ENCODE measurements at regions not wholly inside any gene's neighbourhood (a gene's known extent, or its start where the extent isn't known, plus 50 kb on each side); places are given as distances from the start of the nearest gene placed in this dataset.

- no peak for ATAC-seq
Observed at GRCh38 chr11:95363708-95364107, 132.7 kb upstream of the SESN3 start.

GRCh38 chr11:95363164-95363563 lies 132.2 kb upstream of the SESN3 start:
- ATAC-seq, result no peak
- TF ChIP-seq GLIS3 (CRISPR knock-in tag; IDR thresholded peaks at IDR 0.05) (no peak), TOX (CRISPR knock-in tag; IDR thresholded peaks at IDR 0.05; ENCODE audit: borderline replicate concordance) (no peak), CREB5 (CRISPR knock-in tag; IDR thresholded peaks at IDR 0.05; ENCODE audit: low read depth) (no peak), CSDC2 (CRISPR knock-in tag; IDR thresholded peaks at IDR 0.05) (no peak)

More at GRCh38 chr11:95363708-95364107, 132.7 kb upstream of the SESN3 start:
- TF ChIP-seq TOX (CRISPR knock-in tag; IDR thresholded peaks at IDR 0.05; ENCODE audit: borderline replicate concordance) (no peak), CREB5 (CRISPR knock-in tag; IDR thresholded peaks at IDR 0.05; ENCODE audit: low read depth) (no peak), ZNF8 (CRISPR knock-in tag; IDR thresholded peaks at IDR 0.05) (no peak), PPARA (CRISPR knock-in tag; IDR thresholded peaks at IDR 0.05; ENCODE audit: borderline replicate concordance) (no peak), ZNF565 (CRISPR knock-in tag; conservative IDR thresholded peaks at IDR 0.05; ENCODE audit: low read depth) (no peak), PATZ1 (CRISPR knock-in tag; IDR thresholded peaks at IDR 0.05; ENCODE audit: borderline replicate concordance) (no peak), POU6F1 (CRISPR knock-in tag; IDR thresholded peaks at IDR 0.05; ENCODE audit: borderline replicate concordance, low read depth) (no peak), ARNTL (CRISPR knock-in tag; IDR thresholded peaks at IDR 0.05; ENCODE audit: borderline replicate concordance, low read depth) (no peak), CSRNP3 (CRISPR knock-in tag; IDR thresholded peaks at IDR 0.05) (no peak), TSHZ2 (CRISPR knock-in tag; IDR thresholded peaks at IDR 0.05) (no peak), ZFP3 (CRISPR knock-in tag; IDR thresholded peaks at IDR 0.05) (no peak), ZC3H10 (CRISPR knock-in tag; IDR thresholded peaks at IDR 0.05) (no peak), TCF4 (CRISPR knock-in tag; IDR thresholded peaks at IDR 0.05; ENCODE audit: borderline replicate concordance) (no peak), OSR1 (CRISPR knock-in tag; IDR thresholded peaks at IDR 0.05) (no peak), ESRRG (CRISPR knock-in tag; IDR thresholded peaks at IDR 0.05) (no peak), ZNF70 (CRISPR knock-in tag; IDR thresholded peaks at IDR 0.05) (no peak), CSDC2 (CRISPR knock-in tag; IDR thresholded peaks at IDR 0.05) (no peak), ISL1 (CRISPR knock-in tag; IDR thresholded peaks at IDR 0.05) (no peak), SNAI2 (CRISPR knock-in tag; IDR thresholded peaks at IDR 0.05) (no peak), BACH2 (CRISPR knock-in tag; IDR thresholded peaks at IDR 0.05; ENCODE audit: borderline replicate concordance) (no peak)

Data from SK-N-SH treated with all-trans-retinoic acid at 6 μM for 48 hours (cell line).